ENCODE measurements at regions not wholly inside any gene's neighbourhood (a gene's known extent, or its start where the extent isn't known, plus 50 kb on each side); places are given as distances from the start of the nearest gene placed in this dataset.

- TF ChIP-seq ZBTB33 (IDR thresholded peaks at IDR 0.05) (no peak), TAF1 (conservative IDR thresholded peaks at IDR 0.05) (no peak), CTCF (IDR thresholded peaks at IDR 0.05; ENCODE audit: low read depth, low read length, missing input control) (no peak), YY1 (IDR thresholded peaks at IDR 0.05) (no peak), ATF3 (IDR thresholded peaks at IDR 0.05) (no peak)
- TF ChIP-seq, protein P1, sequence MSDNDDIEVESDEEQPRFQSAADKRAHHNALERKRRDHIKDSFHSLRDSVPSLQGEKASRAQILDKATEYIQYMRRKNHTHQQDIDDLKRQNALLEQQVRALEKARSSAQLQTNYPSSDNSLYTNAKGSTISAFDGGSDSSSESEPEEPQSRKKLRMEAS (IDR thresholded peaks at IDR 0.05): no peak
These were observed 896.8 kb upstream of the ADGRL4 start for GRCh38 chr1:79903321-79903720.

All from liver (tissue), 3 donors.